AG09309 (cell line): ENCODE measurements at regions not wholly inside any gene's neighbourhood (a gene's known extent, or its start where the extent isn't known, plus 50 kb on each side); places are given as distances from the start of the nearest gene placed in this dataset.

Experiments
- DNase-seq: peaks from one replicate; pipeline ENCODE4 v3.0.0-alpha.2; 2010; ENCODE audit warnings: low read depth
- H3K4me3 ChIP-seq: 2 replicates; pipeline ENCODE4 v1.5.1; 2011; ENCODE audit warnings: mild to moderate bottlenecking, low read depth, low read length, moderate library complexity; ENCODE audit not compliant: control insufficient read depth
- TF ChIP-seq, protein P1 (sequence below): IDR thresholded peaks from 2 replicates; pipeline ENCODE4 v1.5.1; 2011; ENCODE audit warnings: mild to moderate bottlenecking, low read depth, low read length, inconsistent platforms; ENCODE audit not compliant: insufficient read depth, control insufficient read depth; ENCODE audit errors: missing control alignments

DNA sequence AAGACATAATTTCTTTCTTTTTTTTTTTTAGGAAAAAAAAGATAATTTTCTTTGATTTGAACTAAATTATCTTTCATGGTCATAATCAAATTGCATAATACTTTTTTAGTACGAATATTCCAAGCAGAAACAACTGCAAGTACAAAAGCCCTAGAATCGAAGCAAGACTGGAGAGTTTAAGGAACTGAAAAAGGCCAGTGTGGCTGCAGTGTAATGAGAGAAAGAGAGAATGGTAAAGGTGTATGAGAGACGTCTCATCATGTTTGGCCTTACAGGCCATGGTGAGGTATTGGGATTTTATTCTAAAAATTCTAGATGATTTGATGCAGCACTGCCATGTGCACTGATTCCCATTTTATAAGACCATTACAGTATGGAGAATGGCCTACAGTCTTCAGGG, 180.9 kb downstream of the SUCNR1 start:
- no peak overlapping the region for H3K4me3 ChIP-seq
- TF ChIP-seq, protein P1, sequence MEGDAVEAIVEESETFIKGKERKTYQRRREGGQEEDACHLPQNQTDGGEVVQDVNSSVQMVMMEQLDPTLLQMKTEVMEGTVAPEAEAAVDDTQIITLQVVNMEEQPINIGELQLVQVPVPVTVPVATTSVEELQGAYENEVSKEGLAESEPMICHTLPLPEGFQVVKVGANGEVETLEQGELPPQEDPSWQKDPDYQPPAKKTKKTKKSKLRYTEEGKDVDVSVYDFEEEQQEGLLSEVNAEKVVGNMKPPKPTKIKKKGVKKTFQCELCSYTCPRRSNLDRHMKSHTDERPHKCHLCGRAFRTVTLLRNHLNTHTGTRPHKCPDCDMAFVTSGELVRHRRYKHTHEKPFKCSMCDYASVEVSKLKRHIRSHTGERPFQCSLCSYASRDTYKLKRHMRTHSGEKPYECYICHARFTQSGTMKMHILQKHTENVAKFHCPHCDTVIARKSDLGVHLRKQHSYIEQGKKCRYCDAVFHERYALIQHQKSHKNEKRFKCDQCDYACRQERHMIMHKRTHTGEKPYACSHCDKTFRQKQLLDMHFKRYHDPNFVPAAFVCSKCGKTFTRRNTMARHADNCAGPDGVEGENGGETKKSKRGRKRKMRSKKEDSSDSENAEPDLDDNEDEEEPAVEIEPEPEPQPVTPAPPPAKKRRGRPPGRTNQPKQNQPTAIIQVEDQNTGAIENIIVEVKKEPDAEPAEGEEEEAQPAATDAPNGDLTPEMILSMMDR = no peak
- DNase-seq = no peak

- TF ChIP-seq, protein P1 = no peak
- no peak overlapping the region for H3K4me3 ChIP-seq
- DNase-seq = no peak
These were observed 182.6 kb downstream of the SUCNR1 start for GRCh38 chr3:152056073-152056472.

DNA sequence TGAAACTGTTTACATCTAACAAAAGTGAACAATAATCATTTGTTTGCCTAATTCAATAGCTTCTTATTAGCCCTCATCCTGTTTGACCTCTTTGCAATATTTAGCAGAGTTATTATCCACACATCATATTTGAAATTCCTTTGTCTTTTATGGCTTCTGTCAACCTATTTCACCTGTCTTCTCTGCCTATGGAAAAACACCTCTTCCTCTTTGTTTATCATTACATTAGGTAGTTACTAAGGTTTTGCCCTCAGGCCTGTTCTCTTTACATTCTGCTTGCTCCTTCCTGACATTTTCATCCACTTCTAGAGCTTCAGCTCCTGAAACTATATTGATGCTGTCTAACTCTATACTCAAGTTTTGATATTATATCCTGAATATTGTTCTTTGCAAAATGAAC, 183.0 kb downstream of the SUCNR1 start:
- no peak overlapping the region for H3K4me3 ChIP-seq
- no peak for DNase-seq
- TF ChIP-seq, protein P1 = no peak

DNA sequence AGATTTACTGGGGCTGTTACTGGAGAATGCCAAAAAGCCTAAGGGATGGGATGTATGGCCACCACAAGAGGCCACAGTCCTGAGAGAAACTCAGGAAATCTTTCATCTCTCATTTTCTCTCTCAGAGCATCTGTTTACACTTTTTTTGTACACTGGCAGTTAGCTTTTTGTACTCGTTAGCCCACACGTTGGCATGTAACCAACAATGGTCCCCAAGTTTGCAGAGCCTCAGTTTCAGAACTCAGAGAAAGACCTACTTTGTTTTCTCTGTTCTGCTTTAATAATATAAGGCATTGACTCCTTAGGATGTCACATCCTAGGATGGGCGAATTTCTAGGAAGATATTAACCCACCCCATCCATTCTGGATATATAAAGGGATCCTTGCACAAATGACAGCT, 183.5 kb downstream of the SUCNR1 start:
- TF ChIP-seq, protein P1 = no peak
- no peak for DNase-seq
- H3K4me3 ChIP-seq = no peak overlapping the region

- TF ChIP-seq, protein P1 = no peak
- DNase-seq = no peak
- no peak overlapping the region for H3K4me3 ChIP-seq
These were observed 185.4 kb downstream of the SUCNR1 start for GRCh38 chr3:152058856-152059255.

- TF ChIP-seq, protein P1 = no peak
- H3K4me3 ChIP-seq = no peak overlapping the region
- no peak for DNase-seq
These were observed 187.3 kb downstream of the SUCNR1 start for GRCh38 chr3:152060701-152061100.

GRCh38 chr3:152061296-152061695, 187.9 kb downstream of the SUCNR1 start:
- TF ChIP-seq, protein P1 = no peak
- no peak overlapping the region for H3K4me3 ChIP-seq
- no peak for DNase-seq
